Dedifferentiated amniotic fluid mesenchymal stem cell (primary cell): ENCODE measurements at regions not wholly inside any gene's neighbourhood (a gene's known extent, or its start where the extent isn't known, plus 50 kb on each side); places are given as distances from the start of the nearest gene placed in this dataset.
A peak's percentile ranks its signal among the peaks of the same experiment; 100 is the strongest.
"Not testable (repeated sequence)": the region's sequence is repeated elsewhere in the genome, so short reads cannot be mapped to it uniquely, and the experiment has no call there.

ENCODE experiments used
- DNase-seq: peaks from one replicate; pipeline ENCODE4 v3.0.0-alpha.2; 2016; ENCODE audit errors: extremely low spot score

GRCh38 chr1:100628631-100629081 lies 90.7 kb downstream of the GPR88 start:
- DNase-seq, result no peak

- DNase-seq, result peak; percentile 69
These were observed 90.2 kb upstream of the VCAM1 start for GRCh38 chr1:100629391-100629790.

GRCh38 chr1:100631015-100631551 lies 88.5 kb upstream of the VCAM1 start:
- DNase-seq, result peak; percentile 21

- no peak for DNase-seq
These were observed 76.7 kb upstream of the VCAM1 start for GRCh38 chr1:100642826-100643225.

GRCh38 chr1:100643471-100644196 lies 75.9 kb upstream of the VCAM1 start:
- no peak for DNase-seq

- no peak for DNase-seq
These were observed 73.5 kb upstream of the VCAM1 start for GRCh38 chr1:100646001-100646400.

- no peak for DNase-seq
These were observed 70.4 kb upstream of the VCAM1 start for GRCh38 chr1:100649146-100649545.

GRCh38 chr1:100657876-100658715 lies 61.4 kb upstream of the VCAM1 start:
- no peak for DNase-seq

GRCh38 chr1:100658716-100659026 lies 60.9 kb upstream of the VCAM1 start:
- no peak for DNase-seq

- DNase-seq, result no peak
These were observed 58.4 kb upstream of the VCAM1 start for GRCh38 chr1:100661176-100661575.

GRCh38 chr1:100668494-100668893 lies 51.0 kb upstream of the VCAM1 start:
- not testable (repeated sequence) for DNase-seq
